ENCODE measurements at regions not wholly inside any gene's neighbourhood (a gene's known extent, or its start where the extent isn't known, plus 50 kb on each side); places are given as distances from the start of the nearest gene placed in this dataset.

GRCh38 chr13:72029981-72030380 lies 163.0 kb upstream of the DACH1 start:
- Histone ChIP-seq H3K9me3 (ENCODE audit: control insufficient read depth in 2 of 3, insufficient read depth in 1 of 3, low read length in 3 of 3) (peaks cover 0 to 6% (median 0%) of the 10 kb centered on the region in 3 donors), H3K9ac (ENCODE audit: low read length in 3 of 3) (no peak overlapping the region), H3K36me3 (ENCODE audit: control insufficient read depth in 2 of 3, insufficient read depth in 3 of 3, low read length in 3 of 3) (no peaks in the 10 kb centered on the region), H3K27ac (ENCODE audit: low read depth in 2 of 2, low read length in 2 of 2) (no peak overlapping the region), H3K4me3 (ENCODE audit: low read length in 3 of 3) (no peak overlapping the region), H3K27me3 (ENCODE audit: control insufficient read depth, insufficient read depth, low read length) (no peaks in the 10 kb centered on the region), H3K4me1 (ENCODE audit: control insufficient read depth in 2 of 3, insufficient read depth in 2 of 3, low read depth in 1 of 3, low read length in 3 of 3) (no peaks in the 10 kb centered on the region)
- FAIRE-seq (no peak), DNase-seq (no peak)
- intact Hi-C loops (cut with DNase I): no loop called here
- no peak for TF ChIP-seq CTCF (IDR thresholded peaks at IDR 0.05; ENCODE audit: borderline replicate concordance, extremely low read depth, insufficient read depth)

DNA sequence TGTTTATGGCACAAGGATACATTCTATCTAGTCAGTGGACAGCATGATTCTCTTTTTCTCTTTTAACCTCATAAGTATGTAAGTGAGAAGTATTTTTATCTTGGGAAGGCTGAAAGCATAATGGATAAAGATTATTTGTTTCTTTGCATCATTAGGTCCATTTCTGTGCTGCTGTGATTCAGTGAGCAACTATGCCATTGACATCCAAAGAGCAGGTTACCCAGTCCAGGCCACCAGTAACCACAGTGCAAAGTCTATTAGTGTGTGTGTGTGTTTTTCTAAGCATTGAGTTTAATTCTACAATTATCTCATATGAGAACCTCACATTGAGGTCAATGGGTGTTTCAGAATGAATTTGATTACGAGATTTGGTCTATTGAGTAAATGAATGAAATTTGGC lies 158.8 kb upstream of the DACH1 start:
- Histone ChIP-seq H3K27ac (ENCODE audit: low read depth in 2 of 2, low read length in 2 of 2) (no peak overlapping the region), H3K27me3 (ENCODE audit: control insufficient read depth, insufficient read depth, low read length) (no peaks in the 10 kb centered on the region), H3K4me3 (ENCODE audit: low read length in 3 of 3) (no peak overlapping the region), H3K9ac (ENCODE audit: low read length in 3 of 3) (no peak overlapping the region), H3K9me3 (ENCODE audit: control insufficient read depth in 2 of 3, insufficient read depth in 1 of 3, low read length in 3 of 3) (peaks cover 0 to 6% (median 0%) of the 10 kb centered on the region in 3 donors), H3K4me1 (ENCODE audit: control insufficient read depth in 2 of 3, insufficient read depth in 2 of 3, low read depth in 1 of 3, low read length in 3 of 3) (no peaks in the 10 kb centered on the region), H3K36me3 (ENCODE audit: control insufficient read depth in 2 of 3, insufficient read depth in 3 of 3, low read length in 3 of 3) (no peaks in the 10 kb centered on the region)
- intact Hi-C loops (cut with DNase I): no loop called here
- no peak for DNase-seq
- FAIRE-seq: no peak
- no peak for TF ChIP-seq CTCF (IDR thresholded peaks at IDR 0.05; ENCODE audit: borderline replicate concordance, extremely low read depth, insufficient read depth)

- Histone ChIP-seq H3K36me3 (ENCODE audit: control insufficient read depth in 2 of 3, insufficient read depth in 3 of 3, low read length in 3 of 3) (no peaks in the 10 kb centered on the region), H3K9ac (ENCODE audit: low read length in 3 of 3) (no peak overlapping the region), H3K27me3 (ENCODE audit: control insufficient read depth, insufficient read depth, low read length) (no peaks in the 10 kb centered on the region), H3K4me3 (ENCODE audit: low read length in 3 of 3) (no peak overlapping the region), H3K9me3 (ENCODE audit: control insufficient read depth in 2 of 3, insufficient read depth in 1 of 3, low read length in 3 of 3) (no peaks in the 10 kb centered on the region), H3K4me1 (ENCODE audit: control insufficient read depth in 2 of 3, insufficient read depth in 2 of 3, low read depth in 1 of 3, low read length in 3 of 3) (no peaks in the 10 kb centered on the region), H3K27ac (ENCODE audit: low read depth in 2 of 2, low read length in 2 of 2) (no peak overlapping the region)
- FAIRE-seq (no peak), DNase-seq (no peak)
- intact Hi-C loops (cut with DNase I): no loop called here
- TF ChIP-seq CTCF (IDR thresholded peaks at IDR 0.05; ENCODE audit: borderline replicate concordance, extremely low read depth, insufficient read depth): no peak
These were observed 156.9 kb upstream of the DACH1 start for GRCh38 chr13:72023895-72024294.

DNA sequence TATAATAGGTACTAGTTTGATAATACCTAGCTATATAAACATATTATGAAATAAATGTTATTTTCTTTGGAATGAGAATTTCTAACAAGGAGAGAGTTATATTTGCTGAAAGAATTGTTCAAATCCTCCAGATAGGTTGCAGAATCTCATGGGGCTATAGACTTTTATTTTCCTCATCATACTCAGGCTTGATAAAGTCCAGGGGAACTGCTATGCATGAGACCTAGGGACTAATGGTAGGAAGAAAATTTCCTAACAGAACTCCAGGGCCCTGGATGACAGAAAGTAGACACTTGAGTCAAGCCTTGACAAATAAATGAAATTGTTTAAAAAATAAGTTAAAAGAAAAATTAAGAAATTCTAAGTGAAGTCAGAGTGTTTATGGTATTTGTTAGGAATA lies 138.5 kb upstream of the DACH1 start:
- intact Hi-C loops (cut with DNase I): no loop called here
- H3K27ac ChIP-seq (ENCODE audit: low read depth in 2 of 2, low read length in 2 of 2): no peak overlapping the region
- no peak overlapping the region for H3K4me3 ChIP-seq (ENCODE audit: low read length in 3 of 3)
- FAIRE-seq (no peak), DNase-seq (no peak)
- TF ChIP-seq CTCF (IDR thresholded peaks at IDR 0.05; ENCODE audit: borderline replicate concordance, extremely low read depth, insufficient read depth): no peak
- no peaks in the 10 kb centered on the region for H3K36me3 ChIP-seq (ENCODE audit: control insufficient read depth in 2 of 3, insufficient read depth in 3 of 3, low read length in 3 of 3)
- no peaks in the 10 kb centered on the region for H3K4me1 ChIP-seq (ENCODE audit: control insufficient read depth in 2 of 3, insufficient read depth in 2 of 3, low read depth in 1 of 3, low read length in 3 of 3)
- H3K9ac ChIP-seq (ENCODE audit: low read length in 3 of 3): no peak overlapping the region
- no peaks in the 10 kb centered on the region for H3K27me3 ChIP-seq (ENCODE audit: control insufficient read depth, insufficient read depth, low read length)
- no peaks in the 10 kb centered on the region for H3K9me3 ChIP-seq (ENCODE audit: control insufficient read depth in 2 of 3, insufficient read depth in 1 of 3, low read length in 3 of 3)

Measured in kidney (tissue), 13 donors.